NT2/D1 (cell line): ENCODE measurements at regions not wholly inside any gene's neighbourhood (a gene's known extent, or its start where the extent isn't known, plus 50 kb on each side); places are given as distances from the start of the nearest gene placed in this dataset.
"Not testable (repeated sequence)": the region's sequence is repeated elsewhere in the genome, so short reads cannot be mapped to it uniquely, and the experiment has no call there.

Experiments used
- DNase-seq: peaks from one replicate; pipeline ENCODE4 v3.0.0-alpha.2; 2011; ENCODE audit warnings: low read depth, low spot score
- H3K27me3 ChIP-seq: 2 replicates; pipeline ENCODE4 v1.6.0; 2011; ENCODE audit warnings: mild to moderate bottlenecking; ENCODE audit not compliant: insufficient read length, insufficient read depth
- H3K36me3 ChIP-seq: 2 replicates; pipeline ENCODE4 v1.6.1; 2011; ENCODE audit warnings: mild to moderate bottlenecking, low read length, mixed read lengths; ENCODE audit not compliant: insufficient read depth, insufficient read length
- H3K4me1 ChIP-seq: 2 replicates; pipeline ENCODE4 v1.5.1; 2011; ENCODE audit not compliant: insufficient read depth, insufficient read length
- H3K4me3 ChIP-seq: 2 replicates; pipeline ENCODE4 v1.5.1; 2011; ENCODE audit warnings: low read depth; ENCODE audit not compliant: insufficient read length
- H3K9ac ChIP-seq: 2 replicates; pipeline ENCODE4 v1.6.0; 2011; ENCODE audit warnings: low read depth; ENCODE audit not compliant: insufficient read length
- H3K9me3 ChIP-seq: 2 replicates; pipeline ENCODE4 v1.5.1; 2011; ENCODE audit warnings: mild to moderate bottlenecking, low read length; ENCODE audit not compliant: insufficient read depth
- SUZ12 ChIP-seq: IDR thresholded peaks from 2 replicates; pipeline ENCODE4 v1.6.1; 2011; ENCODE audit not compliant: insufficient read length, insufficient read depth; ENCODE audit errors: extremely low read depth
- YY1 ChIP-seq: IDR thresholded peaks from 2 replicates; pipeline ENCODE4 v1.6.1; 2011; ENCODE audit not compliant: insufficient read length, insufficient read depth
- ZNF274 ChIP-seq: IDR thresholded peaks from 2 replicates; pipeline ENCODE4 v1.6.1; 2011; ENCODE audit warnings: mild to moderate bottlenecking, low read depth, low read length

- Histone ChIP-seq H3K36me3 (no peaks in the 10 kb centered on the region), H3K27me3 (no peaks in the 10 kb centered on the region), H3K9me3 (no peaks in the 10 kb centered on the region), H3K9ac (no peak overlapping the region), H3K4me3 (no peak overlapping the region), H3K4me1 (no peaks in the 10 kb centered on the region)
- TF ChIP-seq ZNF274 (no peak), YY1 (no peak), SUZ12 (no peak)
- DNase-seq, result no peak
These were observed 541.1 kb upstream of the SPRY2 start for GRCh38 chr13:80881942-80882445.

- no peaks in the 10 kb centered on the region for H3K4me1 ChIP-seq
- no peak overlapping the region for H3K4me3 ChIP-seq
- H3K36me3 ChIP-seq, result no peaks in the 10 kb centered on the region
- TF ChIP-seq YY1 (no peak), ZNF274 (no peak), SUZ12 (no peak)
- H3K9ac ChIP-seq, result no peak overlapping the region
- no peaks in the 10 kb centered on the region for H3K9me3 ChIP-seq
- DNase-seq, result no peak
- no peaks in the 10 kb centered on the region for H3K27me3 ChIP-seq
These were observed 540.6 kb upstream of the SPRY2 start for GRCh38 chr13:80881495-80881894.

DNA sequence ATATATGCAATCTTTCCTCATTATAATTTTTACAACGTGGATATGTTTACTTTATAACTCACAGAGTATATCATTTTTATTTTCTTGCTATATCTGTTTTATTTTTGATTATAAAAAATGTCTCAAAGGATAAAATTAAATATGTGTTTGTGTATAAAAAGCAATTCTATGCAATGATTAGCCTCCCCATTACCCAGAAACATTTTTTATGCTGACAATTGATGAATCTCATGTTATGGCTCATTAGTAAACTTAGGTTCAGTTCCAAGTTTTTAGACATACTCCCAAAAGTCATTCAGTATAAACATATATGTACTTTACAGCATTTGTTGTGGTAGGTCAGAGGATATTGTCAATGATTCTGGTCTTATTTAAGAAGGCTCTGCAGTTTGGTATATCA lies 540.1 kb upstream of the SPRY2 start:
- TF ChIP-seq ZNF274, result no peak
- no peak for TF ChIP-seq SUZ12
- no peak for TF ChIP-seq YY1

DNA sequence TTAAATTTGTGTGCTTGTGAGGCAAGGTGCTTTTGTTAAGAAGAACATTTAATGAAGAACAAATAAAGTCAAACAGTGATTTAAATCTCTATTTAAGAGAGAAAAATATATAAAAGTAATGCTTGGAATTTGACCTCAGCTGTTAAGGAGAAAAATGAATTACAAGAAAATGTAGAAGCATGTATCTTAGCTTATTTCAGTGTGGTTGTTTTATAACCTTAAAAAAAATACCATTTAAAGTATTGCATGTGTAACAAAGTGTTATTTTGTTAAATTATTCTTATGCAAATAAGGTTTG lies 537.0 kb upstream of the SPRY2 start:
- no peaks in the 10 kb centered on the region for H3K4me1 ChIP-seq
- H3K36me3 ChIP-seq, result no peaks in the 10 kb centered on the region
- H3K9me3 ChIP-seq, result no peaks in the 10 kb centered on the region
- H3K9ac ChIP-seq, result no peak overlapping the region
- TF ChIP-seq SUZ12, result no peak
- TF ChIP-seq YY1, result no peak
- no peak for TF ChIP-seq ZNF274
- no peak for DNase-seq
- H3K27me3 ChIP-seq, result no peaks in the 10 kb centered on the region
- H3K4me3 ChIP-seq, result no peak overlapping the region

More for the DNA sequence above, 540.1 kb upstream of the SPRY2 start:
- H3K9ac ChIP-seq, result no peak overlapping the region
- H3K9me3 ChIP-seq, result no peaks in the 10 kb centered on the region
- H3K36me3 ChIP-seq, result no peaks in the 10 kb centered on the region
- no peaks in the 10 kb centered on the region for H3K27me3 ChIP-seq
- H3K4me3 ChIP-seq, result no peak overlapping the region
- no peaks in the 10 kb centered on the region for H3K4me1 ChIP-seq
- DNase-seq, result no peak

DNA sequence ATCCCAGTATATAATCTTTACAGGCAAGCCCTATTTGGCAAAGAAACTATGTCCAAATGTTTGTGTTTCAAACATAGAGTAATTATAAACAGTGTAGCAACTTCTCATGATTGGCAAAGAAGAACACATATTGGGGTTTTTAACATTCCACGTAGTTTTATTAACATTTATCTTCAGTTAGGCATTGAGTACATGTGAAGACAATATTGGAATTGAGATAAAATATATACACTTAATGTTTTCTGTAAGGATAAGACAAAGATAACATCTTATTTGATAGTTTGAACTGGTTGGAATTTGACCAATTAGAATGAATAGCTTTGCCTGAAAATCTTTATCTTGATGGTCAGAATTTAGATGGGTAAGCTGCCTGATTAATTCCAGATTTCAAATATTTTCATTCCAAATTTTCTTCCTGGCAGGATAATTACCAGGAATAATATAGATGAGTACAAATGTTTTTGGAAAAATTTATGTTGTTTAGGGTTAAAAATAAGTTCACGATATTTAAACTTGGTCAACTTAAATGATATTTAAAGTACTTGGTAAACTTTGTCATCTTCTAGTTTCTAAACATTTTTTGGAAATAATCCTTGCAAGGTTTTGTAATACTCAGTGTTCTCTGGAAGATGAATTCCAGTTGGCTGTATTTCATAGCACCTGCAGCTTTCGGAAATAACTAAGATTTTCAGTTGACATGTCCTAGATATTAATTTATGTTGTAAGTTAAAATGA lies 536.5 kb upstream of the SPRY2 start:
- Histone ChIP-seq H3K9me3 (no peaks in the 10 kb centered on the region), H3K9ac (no peak overlapping the region), H3K4me3 (no peak overlapping the region), H3K4me1 (no peaks in the 10 kb centered on the region), H3K27me3 (no peaks in the 10 kb centered on the region), H3K36me3 (no peaks in the 10 kb centered on the region)
- no peak for DNase-seq
- TF ChIP-seq SUZ12 (no peak), ZNF274 (no peak), YY1 (no peak)

GRCh38 chr13:80873589-80873988 lies 532.7 kb upstream of the SPRY2 start:
- H3K4me3 ChIP-seq, result no peak overlapping the region
- H3K9me3 ChIP-seq, result no peaks in the 10 kb centered on the region
- H3K4me1 ChIP-seq, result no peaks in the 10 kb centered on the region
- TF ChIP-seq YY1, result no peak
- TF ChIP-seq ZNF274, result no peak
- TF ChIP-seq SUZ12, result no peak
- H3K9ac ChIP-seq, result no peak overlapping the region
- no peak for DNase-seq
- H3K36me3 ChIP-seq, result no peaks in the 10 kb centered on the region
- no peaks in the 10 kb centered on the region for H3K27me3 ChIP-seq

DNA sequence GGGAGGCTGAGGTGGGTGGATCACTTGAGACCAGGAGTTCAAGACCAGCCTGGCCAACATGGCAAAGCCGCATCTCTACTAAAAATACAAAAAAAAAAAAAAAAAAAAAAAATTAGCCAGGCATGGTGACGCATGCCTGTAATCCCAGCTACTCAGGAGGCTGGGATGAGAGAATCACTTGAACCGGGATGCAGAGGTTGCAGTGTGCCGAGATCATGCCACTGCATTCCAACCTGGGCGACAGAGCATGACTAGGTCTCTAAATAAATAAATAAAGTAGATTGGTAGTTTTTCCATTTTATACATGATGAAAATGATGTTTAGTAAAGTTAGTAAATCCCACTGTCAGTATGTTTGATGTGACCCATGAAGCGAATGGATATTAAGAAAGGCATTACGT lies 531.0 kb upstream of the SPRY2 start:
- not testable (repeated sequence) for H3K9ac ChIP-seq, DNase-seq, H3K36me3 ChIP-seq, H3K27me3 ChIP-seq, H3K4me1 ChIP-seq, H3K9me3 ChIP-seq, H3K4me3 ChIP-seq

GRCh38 chr13:80871481-80871880 lies 530.6 kb upstream of the SPRY2 start:
- Histone ChIP-seq H3K27me3 (no peaks in the 10 kb centered on the region), H3K9ac (no peak overlapping the region), H3K36me3 (no peaks in the 10 kb centered on the region), H3K4me3 (no peak overlapping the region), H3K9me3 (no peaks in the 10 kb centered on the region), H3K4me1 (no peaks in the 10 kb centered on the region)
- DNase-seq, result no peak
- no peak for TF ChIP-seq ZNF274
- TF ChIP-seq YY1, result no peak
- no peak for TF ChIP-seq SUZ12
